OCI-LY7 (cell line): ENCODE measurements at regions not wholly inside any gene's neighbourhood (a gene's known extent, or its start where the extent isn't known, plus 50 kb on each side); places are given as distances from the start of the nearest gene placed in this dataset.

Experiments used
- EZH2phosphoT487 ChIP-seq: fragments of 200-600 bp; sonication (generic); IDR thresholded peaks from 2 replicates; pipeline ENCODE4 v1.6.1; 2018; ENCODE audit warnings: low read depth, borderline replicate concordance, mild to moderate bottlenecking, mixed run types, antibody characterized with exemption, low read length, moderate library complexity, mixed read lengths
- TF ChIP-seq, protein P1 (sequence below): fragments of 200-600 bp; sonication (generic); conservative IDR thresholded peaks from 2 replicates; pipeline ENCODE4 v1.5.1; 2014; ENCODE audit warnings: mild to moderate bottlenecking, antibody characterized with exemption, low read length, moderate library complexity, mixed read lengths

DNA sequence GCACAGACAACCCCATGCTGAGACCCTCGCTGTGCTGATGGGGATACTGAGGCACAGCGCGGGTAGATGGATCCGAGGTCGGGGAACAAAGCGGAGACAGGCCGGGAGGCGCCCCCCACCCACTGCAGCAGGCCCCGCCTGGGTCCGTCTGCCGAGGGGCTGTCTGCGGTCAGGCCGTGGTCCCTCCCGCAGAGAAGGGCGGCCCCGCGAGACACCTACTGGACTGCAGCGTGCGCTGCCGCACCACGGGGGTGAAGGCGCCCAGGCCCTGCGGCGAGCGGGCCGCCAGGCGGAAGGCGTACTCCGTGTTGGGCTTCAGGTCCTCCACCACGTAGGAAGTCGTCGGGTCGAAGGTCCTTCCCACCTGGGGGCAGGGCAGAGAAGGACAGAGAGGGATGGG is 101.9 kb downstream of the PTPRS start:
- TF ChIP-seq, protein P1, sequence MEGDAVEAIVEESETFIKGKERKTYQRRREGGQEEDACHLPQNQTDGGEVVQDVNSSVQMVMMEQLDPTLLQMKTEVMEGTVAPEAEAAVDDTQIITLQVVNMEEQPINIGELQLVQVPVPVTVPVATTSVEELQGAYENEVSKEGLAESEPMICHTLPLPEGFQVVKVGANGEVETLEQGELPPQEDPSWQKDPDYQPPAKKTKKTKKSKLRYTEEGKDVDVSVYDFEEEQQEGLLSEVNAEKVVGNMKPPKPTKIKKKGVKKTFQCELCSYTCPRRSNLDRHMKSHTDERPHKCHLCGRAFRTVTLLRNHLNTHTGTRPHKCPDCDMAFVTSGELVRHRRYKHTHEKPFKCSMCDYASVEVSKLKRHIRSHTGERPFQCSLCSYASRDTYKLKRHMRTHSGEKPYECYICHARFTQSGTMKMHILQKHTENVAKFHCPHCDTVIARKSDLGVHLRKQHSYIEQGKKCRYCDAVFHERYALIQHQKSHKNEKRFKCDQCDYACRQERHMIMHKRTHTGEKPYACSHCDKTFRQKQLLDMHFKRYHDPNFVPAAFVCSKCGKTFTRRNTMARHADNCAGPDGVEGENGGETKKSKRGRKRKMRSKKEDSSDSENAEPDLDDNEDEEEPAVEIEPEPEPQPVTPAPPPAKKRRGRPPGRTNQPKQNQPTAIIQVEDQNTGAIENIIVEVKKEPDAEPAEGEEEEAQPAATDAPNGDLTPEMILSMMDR = no peak
- TF ChIP-seq EZH2phosphoT487 = no peak
